SK-N-MC (cell line): ENCODE measurements at regions not wholly inside any gene's neighbourhood (a gene's known extent, or its start where the extent isn't known, plus 50 kb on each side); places are given as distances from the start of the nearest gene placed in this dataset.

Source experiments
- EZH2 ChIP-seq: fragments of 200-600 bp; sonication (generic); IDR thresholded peaks from one replicate; pipeline ENCODE4 v1.6.1; 2017; ENCODE audit warnings: antibody characterized with exemption
- FOXP2 ChIP-seq: optimal IDR thresholded peaks from 2 replicates; pipeline ENCODE3; 2011; ENCODE audit warnings: mild to moderate bottlenecking, moderate library complexity; ENCODE audit not compliant: insufficient read depth; ENCODE audit errors: extremely low read length, control extremely low read depth
- POLR2AphosphoS5 ChIP-seq: IDR thresholded peaks from 2 replicates; pipeline ENCODE4 v1.6.1; 2012; ENCODE audit warnings: mild to moderate bottlenecking, low read depth, low read length, borderline replicate concordance

GRCh38 chr2:35822716-35823115, 532.9 kb upstream of the CRIM1 start:
- TF ChIP-seq POLR2AphosphoS5 (no peak), EZH2 (no peak), FOXP2 (no peak)
